ENCODE measurements at regions not wholly inside any gene's neighbourhood (a gene's known extent, or its start where the extent isn't known, plus 50 kb on each side); places are given as distances from the start of the nearest gene placed in this dataset.

GRCh38 chrX:39331082-39331704, 529.9 kb downstream of the MID1IP1 start:
- H3K27me3 ChIP-seq (ENCODE audit: control insufficient read depth, insufficient read depth, low read length, poor library complexity, severe bottlenecking): no peaks in the 10 kb centered on the region
- no peak for DNase-seq
- H3K4me1 Mint-ChIP-seq: peaks cover 3% of the 10 kb centered on the region
- H3K4me3 Mint-ChIP-seq: no peak overlapping the region
- no peak for TF ChIP-seq CTCF (conservative IDR thresholded peaks at IDR 0.05)
- no peaks in the 10 kb centered on the region for H3K4me1 ChIP-seq (ENCODE audit: control insufficient read depth, insufficient read depth, low read length)
- 93 to 100% methylated on average over 1 to 4 of the region's 4 CpGs for WGBS, 2 experiments (ENCODE audit: insufficient coverage in 1 of 2, insufficient read length in 1 of 2)
- H3K9me3 ChIP-seq (ENCODE audit: control insufficient read depth, low read length): no peaks in the 10 kb centered on the region
- no peaks in the 10 kb centered on the region for H3K27me3 Mint-ChIP-seq (ENCODE audit: insufficient read depth)
- H3K36me3 ChIP-seq (ENCODE audit: control insufficient read depth, insufficient read depth, low read length): no peaks in the 10 kb centered on the region
- peaks cover 38% of the 10 kb centered on the region for H3K9me3 Mint-ChIP-seq
- no peak overlapping the region for H3K4me3 ChIP-seq (ENCODE audit: low read length)
- no peak overlapping the region for H3K27ac ChIP-seq (ENCODE audit: low read depth, low read length)
- no peak overlapping the region for H3K9ac ChIP-seq (ENCODE audit: extremely low read depth, low read length, poor library complexity, severe bottlenecking)
- no peaks in the 10 kb centered on the region for H3K36me3 Mint-ChIP-seq (ENCODE audit: low read depth)
- H3K27ac Mint-ChIP-seq: no peak overlapping the region

GRCh38 chrX:39333451-39333850, 532.2 kb downstream of the MID1IP1 start:
- Histone ChIP-seq H3K27me3 (ENCODE audit: control insufficient read depth, insufficient read depth, low read length, poor library complexity, severe bottlenecking) (no peaks in the 10 kb centered on the region), H3K9me3 (ENCODE audit: control insufficient read depth, low read length) (no peaks in the 10 kb centered on the region), H3K27ac (ENCODE audit: low read depth, low read length) (no peak overlapping the region), H3K36me3 (ENCODE audit: control insufficient read depth, insufficient read depth, low read length) (no peaks in the 10 kb centered on the region), H3K9ac (ENCODE audit: extremely low read depth, low read length, poor library complexity, severe bottlenecking) (no peak overlapping the region), H3K4me1 (ENCODE audit: control insufficient read depth, insufficient read depth, low read length) (no peaks in the 10 kb centered on the region), H3K4me3 (ENCODE audit: low read length) (no peak overlapping the region)
- H3K27ac Mint-ChIP-seq: no peak overlapping the region
- WGBS, 2 experiments (ENCODE audit: insufficient coverage in 1 of 2, insufficient read length in 1 of 2): 88 to 100% methylated on average over 1 to 2 of the region's 2 CpGs
- no peak overlapping the region for H3K4me3 Mint-ChIP-seq
- no peak for TF ChIP-seq CTCF (conservative IDR thresholded peaks at IDR 0.05)
- H3K36me3 Mint-ChIP-seq (ENCODE audit: low read depth): no peaks in the 10 kb centered on the region
- H3K4me1 Mint-ChIP-seq: peaks cover 9% of the 10 kb centered on the region
- no peaks in the 10 kb centered on the region for H3K27me3 Mint-ChIP-seq (ENCODE audit: insufficient read depth)
- DNase-seq: no peak
- peaks cover 43% of the 10 kb centered on the region for H3K9me3 Mint-ChIP-seq

GRCh38 chrX:39335513-39336235, 534.4 kb downstream of the MID1IP1 start:
- Histone ChIP-seq H3K9ac (ENCODE audit: extremely low read depth, low read length, poor library complexity, severe bottlenecking) (no peak overlapping the region), H3K27ac (ENCODE audit: low read depth, low read length) (no peak overlapping the region), H3K9me3 (ENCODE audit: control insufficient read depth, low read length) (no peaks in the 10 kb centered on the region), H3K27me3 (ENCODE audit: control insufficient read depth, insufficient read depth, low read length, poor library complexity, severe bottlenecking) (no peaks in the 10 kb centered on the region), H3K36me3 (ENCODE audit: control insufficient read depth, insufficient read depth, low read length) (no peaks in the 10 kb centered on the region), H3K4me3 (ENCODE audit: low read length) (no peak overlapping the region), H3K4me1 (ENCODE audit: control insufficient read depth, insufficient read depth, low read length) (no peaks in the 10 kb centered on the region)
- no peak overlapping the region for H3K4me3 Mint-ChIP-seq
- no peaks in the 10 kb centered on the region for H3K36me3 Mint-ChIP-seq (ENCODE audit: low read depth)
- H3K4me1 Mint-ChIP-seq: peaks cover 6% of the 10 kb centered on the region
- WGBS, 2 experiments (ENCODE audit: insufficient coverage in 1 of 2, insufficient read length in 1 of 2): 90% methylated on average over 6 of the region's 6 CpGs; no CpG with 5 or more reads in 1 of the 2 experiments
- no peak for DNase-seq
- H3K27ac Mint-ChIP-seq: no peak overlapping the region
- peaks cover 39% of the 10 kb centered on the region for H3K9me3 Mint-ChIP-seq
- no peaks in the 10 kb centered on the region for H3K27me3 Mint-ChIP-seq (ENCODE audit: insufficient read depth)
- TF ChIP-seq CTCF (conservative IDR thresholded peaks at IDR 0.05): no peak

All from endodermal cell (in vitro differentiated cells).